Parathyroid adenoma (tissue), 2 donors: ENCODE measurements at regions not wholly inside any gene's neighbourhood (a gene's known extent, or its start where the extent isn't known, plus 50 kb on each side); places are given as distances from the start of the nearest gene placed in this dataset.

Experiments
- H2AFZ ChIP-seq: fragments of 300-600 bp; sonication (generic); one replicate; pipeline ENCODE4 v1.7.0; 2017; ENCODE audit warnings: antibody characterized with exemption, mild to moderate bottlenecking
- H3K27ac ChIP-seq: fragments of 300-600 bp; sonication (generic); one replicate; pipeline ENCODE4 v1.7.0; 2017
- H3K27me3 ChIP-seq: fragments of 300-600 bp; sonication (generic); one replicate; pipeline ENCODE4 v1.7.0; 2017; ENCODE audit warnings: low read length; ENCODE audit not compliant: control insufficient read depth, insufficient read depth
- H3K36me3 ChIP-seq: fragments of 300-600 bp; sonication (generic); one replicate; pipeline ENCODE4 v1.7.0; 2017; ENCODE audit warnings: low read length; ENCODE audit not compliant: control insufficient read depth, insufficient read depth
- H3K4me1 ChIP-seq: fragments of 300-600 bp; sonication (generic); one replicate; pipeline ENCODE4 v1.7.0; 2017; ENCODE audit warnings: control low read depth
- H3K4me2 ChIP-seq: fragments of 300-600 bp; sonication (generic); one replicate; pipeline ENCODE4 v1.7.0; 2017; ENCODE audit warnings: low read length
- H3K4me3 ChIP-seq: fragments of 300-600 bp; sonication (generic); one replicate; pipeline ENCODE4 v1.7.0; 2017; ENCODE audit warnings: low read depth, low read length
- H3K79me2 ChIP-seq: fragments of 300-600 bp; sonication (generic); one replicate; pipeline ENCODE4 v1.7.0; 2017; ENCODE audit warnings: control low read depth
- H3K9ac ChIP-seq: fragments of 300-600 bp; sonication (generic); one replicate; pipeline ENCODE4 v1.7.0; 2017; ENCODE audit warnings: mild to moderate bottlenecking
- H3K9me3 ChIP-seq: fragments of 300-600 bp; sonication (generic); one replicate; pipeline ENCODE4 v1.7.0; 2017; ENCODE audit warnings: low read length; ENCODE audit not compliant: control insufficient read depth
- CTCF ChIP-seq: fragments of 300-600 bp; sonication (generic); IDR thresholded peaks from one replicate; pipeline ENCODE4 v1.7.0; 2017; ENCODE audit warnings: antibody characterized with exemption, mild to moderate bottlenecking
- donor health status: primary hyperparathyroidism.

DNA sequence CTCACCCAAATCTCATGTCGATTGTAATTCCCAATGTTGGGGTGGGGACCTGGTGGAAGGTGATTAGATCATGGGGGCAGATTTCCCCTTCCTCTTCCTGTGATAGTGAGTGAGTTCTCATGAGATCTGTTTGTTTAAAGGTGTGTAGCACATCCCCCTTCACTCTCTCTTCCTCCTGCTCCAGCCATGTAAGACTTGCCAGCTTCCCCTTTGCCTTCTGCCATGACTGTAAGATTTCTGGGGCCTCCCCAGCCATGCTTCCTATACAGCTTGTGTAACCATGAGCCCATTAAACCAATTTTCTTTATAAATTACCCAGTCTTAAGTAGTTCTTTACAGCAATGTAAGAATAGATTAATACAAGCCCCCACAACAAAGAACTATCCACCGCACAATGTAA, 109.9 kb upstream of the JAZF1 start:
- Histone ChIP-seq H3K4me1 (no peaks in the 10 kb centered on the region), H3K27me3 (no peaks in the 10 kb centered on the region), H2AFZ (no peak overlapping the region), H3K9ac (no peak overlapping the region), H3K36me3 (no peaks in the 10 kb centered on the region), H3K4me2 (no peak overlapping the region), H3K27ac (no peak overlapping the region), H3K9me3 (no peaks in the 10 kb centered on the region), H3K4me3 (no peak overlapping the region), H3K79me2 (no peaks in the 10 kb centered on the region)
- no peak for TF ChIP-seq CTCF

GRCh38 chr7:28291559-28291958, 111.0 kb upstream of the JAZF1 start:
- no peak for TF ChIP-seq CTCF
- H3K4me3 ChIP-seq = no peak overlapping the region
- H3K9ac ChIP-seq = no peak overlapping the region
- no peak overlapping the region for H3K4me2 ChIP-seq
- H3K27ac ChIP-seq = no peak overlapping the region
- no peak overlapping the region for H2AFZ ChIP-seq
- no peaks in the 10 kb centered on the region for H3K36me3 ChIP-seq
- H3K4me1 ChIP-seq = no peaks in the 10 kb centered on the region
- no peaks in the 10 kb centered on the region for H3K27me3 ChIP-seq
- no peaks in the 10 kb centered on the region for H3K79me2 ChIP-seq
- H3K9me3 ChIP-seq = no peaks in the 10 kb centered on the region

DNA sequence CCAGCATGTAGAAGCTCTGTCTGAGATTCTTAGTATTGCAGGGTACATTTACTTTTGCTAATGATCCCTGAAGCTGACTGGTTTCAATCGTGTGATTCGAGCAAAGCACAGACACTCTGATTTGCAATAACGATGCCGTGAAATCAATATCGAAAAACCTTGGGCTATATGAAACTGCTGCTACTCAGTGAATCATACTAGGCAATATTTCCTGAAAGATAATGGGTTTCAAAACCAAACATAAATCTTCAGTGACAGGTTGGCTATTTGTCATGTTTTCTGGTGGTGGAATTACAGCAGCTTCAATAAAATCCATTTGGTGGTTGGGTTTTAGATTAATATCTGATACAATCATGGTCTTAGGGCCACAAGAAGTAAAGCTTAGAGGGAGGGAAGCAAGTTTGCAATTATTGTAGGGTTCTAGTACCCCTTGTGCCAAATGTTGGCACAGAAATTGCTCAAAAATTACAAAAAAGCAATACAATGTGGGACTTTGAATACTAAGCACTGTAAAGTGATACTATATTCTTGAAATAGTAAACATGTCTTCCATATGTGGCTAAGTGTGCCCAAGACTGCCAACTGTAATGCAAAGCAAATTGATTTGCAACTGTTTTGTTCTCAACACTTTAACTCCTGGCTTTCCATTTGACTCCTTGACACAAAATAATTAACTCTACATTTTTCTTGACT, 112.4 kb upstream of the JAZF1 start:
- H2AFZ ChIP-seq = no peak overlapping the region
- no peaks in the 10 kb centered on the region for H3K79me2 ChIP-seq
- H3K36me3 ChIP-seq = no peaks in the 10 kb centered on the region
- no peak overlapping the region for H3K9ac ChIP-seq
- no peak for TF ChIP-seq CTCF
- no peak overlapping the region for H3K4me2 ChIP-seq
- H3K4me3 ChIP-seq = no peak overlapping the region
- H3K27me3 ChIP-seq = no peaks in the 10 kb centered on the region
- no peak overlapping the region for H3K27ac ChIP-seq
- H3K9me3 ChIP-seq = no peaks in the 10 kb centered on the region
- H3K4me1 ChIP-seq = no peaks in the 10 kb centered on the region

GRCh38 chr7:28293527-28293835, 112.9 kb upstream of the JAZF1 start:
- no peaks in the 10 kb centered on the region for H3K4me1 ChIP-seq
- H3K27ac ChIP-seq = no peak overlapping the region
- H3K9ac ChIP-seq = no peak overlapping the region
- no peak overlapping the region for H2AFZ ChIP-seq
- no peaks in the 10 kb centered on the region for H3K79me2 ChIP-seq
- H3K27me3 ChIP-seq = no peaks in the 10 kb centered on the region
- H3K4me3 ChIP-seq = no peak overlapping the region
- H3K4me2 ChIP-seq = no peak overlapping the region
- H3K36me3 ChIP-seq = no peaks in the 10 kb centered on the region
- no peak for TF ChIP-seq CTCF
- H3K9me3 ChIP-seq = no peaks in the 10 kb centered on the region
